ENCODE measurements at regions not wholly inside any gene's neighbourhood (a gene's known extent, or its start where the extent isn't known, plus 50 kb on each side); places are given as distances from the start of the nearest gene placed in this dataset.

DNA sequence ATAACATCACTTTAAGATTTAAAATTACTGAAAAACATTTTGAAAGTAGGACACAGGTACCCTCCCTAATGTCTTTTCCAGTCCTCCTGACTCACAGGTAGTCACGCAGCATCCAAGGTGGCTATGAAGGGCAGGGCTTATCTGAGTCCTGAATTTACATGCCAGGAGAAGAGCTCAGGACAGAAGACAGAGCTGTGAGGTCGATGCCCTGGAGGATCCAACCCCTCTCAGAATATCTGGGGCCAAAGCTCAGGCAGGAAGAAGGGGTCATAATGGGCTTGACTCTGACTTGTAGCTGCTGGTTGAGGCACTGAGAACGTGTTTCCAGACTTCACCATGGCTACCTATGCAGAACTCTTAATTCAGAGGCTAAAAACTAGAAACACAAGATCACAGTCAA lies 177.5 kb downstream of the AASDH start:
- DNase-seq (ENCODE audit: low read depth in 1 of 2, low spot score in 2 of 2): no peak
- TF ChIP-seq HDAC2 (IDR thresholded peaks at IDR 0.05; ENCODE audit: borderline replicate concordance in 1 of 2, low read depth in 2 of 2, low read length in 2 of 2) (no peak), SIN3A (conservative IDR thresholded peaks at IDR 0.05 in 1 of 2, IDR thresholded peaks at IDR 0.05 in 1 of 2; ENCODE audit: low read depth in 1 of 2, low read length in 2 of 2) (no peak), RFX5 (IDR thresholded peaks at IDR 0.05; ENCODE audit: borderline replicate concordance, low read depth, low read length) (no peak), RBBP5 (IDR thresholded peaks at IDR 0.05; ENCODE audit: borderline replicate concordance, low read depth, low read length) (no peak), TCF12 (IDR thresholded peaks at IDR 0.05; ENCODE audit: low read depth, low read length) (no peak), TAF7 (optimal IDR thresholded peaks at IDR 0.05; ENCODE audit: borderline replicate concordance, low read depth, low read length) (no peak), SIX5 (IDR thresholded peaks at IDR 0.05; ENCODE audit: low read depth, low read length) (no peak), ASH2L (IDR thresholded peaks at IDR 0.05; ENCODE audit: low read length) (no peak), KDM4A (IDR thresholded peaks at IDR 0.05; ENCODE audit: low read depth, low read length, severe bottlenecking) (no peak), ZNF274 (IDR thresholded peaks at IDR 0.05; ENCODE audit: borderline replicate concordance, extremely low read depth, low read length) (no peak), EGR1 (IDR thresholded peaks at IDR 0.05; ENCODE audit: borderline replicate concordance, low read depth, low read length) (no peak), TEAD4 (IDR thresholded peaks at IDR 0.05; ENCODE audit: low read depth, low read length) (no peak), CHD1 (IDR thresholded peaks at IDR 0.05; ENCODE audit: low read depth, low read length) (no peak)
- TF ChIP-seq, protein P1, sequence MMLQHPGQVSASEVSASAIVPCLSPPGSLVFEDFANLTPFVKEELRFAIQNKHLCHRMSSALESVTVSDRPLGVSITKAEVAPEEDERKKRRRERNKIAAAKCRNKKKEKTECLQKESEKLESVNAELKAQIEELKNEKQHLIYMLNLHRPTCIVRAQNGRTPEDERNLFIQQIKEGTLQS (IDR thresholded peaks at IDR 0.05; ENCODE audit: insufficient read depth, low read depth, low read length): no peak

More for the DNA sequence above, 177.5 kb downstream of the AASDH start:
- CTCF ChIA-PET (ENCODE audit: partially characterized antibody): interaction anchor here (0.8 to 1.3 kb wide), 3 partner anchors 55 to 157 kb away, joined by 3 read pairs; no protein-coding TSS in a partner anchor
- Histone ChIP-seq H2BK5ac (ENCODE audit: low read depth, low read length) (no peak overlapping the region), H3K27me3 (replicated peaks in 1 of 4; ENCODE audit: control insufficient read depth in 3 of 4, extremely low read depth in 1 of 4, insufficient read depth in 3 of 4, low read length in 3 of 4) (peaks cover 21 to 57% (median 42%) of the 10 kb centered on the region in 4 experiments), H3K36me3 (ENCODE audit: control insufficient read depth in 2 of 4, insufficient read depth in 4 of 4, low read length in 3 of 4) (peaks cover 0 to 4% (median 0%) of the 10 kb centered on the region in 4 experiments; a peak in 1 of 8 replicates), H3K4me3 (ENCODE audit: extremely low read depth in 1 of 4, insufficient read depth in 2 of 4, low read depth in 3 of 4, low read length in 4 of 4) (no peak overlapping the region), H2BK12ac (ENCODE audit: low read depth, low read length) (no peak overlapping the region), H3K27ac (ENCODE audit: low read depth, low read length) (no peak overlapping the region), H3K4me1 (replicated peaks in 1 of 4; ENCODE audit: control insufficient read depth in 3 of 4, insufficient read depth in 4 of 4, low read length in 3 of 4) (peaks cover 0 to 3% (median under 1%) of the 10 kb centered on the region in 4 experiments; a peak in 4 of 7 replicates), H3K23me2 (ENCODE audit: low read depth, low read length) (no peaks in the 10 kb centered on the region), H4K91ac (replicated peaks; ENCODE audit: insufficient read length, low read length) (no peak overlapping the region), H2BK120ac (replicated peaks; ENCODE audit: low read depth, low read length) (no peak overlapping the region), H2BK15ac (ENCODE audit: low read length) (no peak overlapping the region), H3K14ac (ENCODE audit: insufficient read length) (no peak overlapping the region), H4K5ac (ENCODE audit: insufficient read length, low read depth, low read length) (no peak overlapping the region), H4K8ac (ENCODE audit: extremely low read depth, insufficient read depth, low read length) (no peak overlapping the region), H3K9ac (replicated peaks in 1 of 4; ENCODE audit: extremely low read depth in 1 of 4, low read depth in 3 of 4, low read length in 3 of 4) (no peak overlapping the region), H3K79me1 (ENCODE audit: low read depth, low read length) (no peaks in the 10 kb centered on the region), H4K20me1 (replicated peaks in 1 of 2; ENCODE audit: control insufficient read depth in 1 of 2, insufficient read depth in 2 of 2, low read length in 2 of 2) (peaks cover 10 to 17% of the 10 kb centered on the region in 2 experiments), H3K18ac (ENCODE audit: extremely low read depth, low read length) (no peak overlapping the region), H3K4ac (replicated peaks; ENCODE audit: insufficient read length, low read depth, low read length) (no peak overlapping the region), H3K23ac (ENCODE audit: insufficient read length) (no peak overlapping the region), H3K56ac (replicated peaks; ENCODE audit: insufficient read length, low read depth, low read length) (no peak overlapping the region), H3K4me2 (ENCODE audit: insufficient read depth in 1 of 2, low read depth in 2 of 2, low read length in 2 of 2) (no peak overlapping the region), H2AFZ (ENCODE audit: low read length) (no peak overlapping the region), H3K9me3 (ENCODE audit: insufficient read depth in 2 of 2, low read depth in 1 of 2, low read length in 1 of 2) (no peaks in the 10 kb centered on the region), H3K79me2 (ENCODE audit: control insufficient read depth in 1 of 2, insufficient read depth in 2 of 2, low read length in 2 of 2) (no peaks in the 10 kb centered on the region), H2AK5ac (ENCODE audit: low read depth, low read length) (no peak overlapping the region), H2BK20ac (ENCODE audit: low read length) (no peak overlapping the region)
- FAIRE-seq: no peak
- WGBS, 2 experiments (ENCODE audit: extremely low coverage in 1 of 2, insufficient coverage in 1 of 2, insufficient read length in 1 of 2, insufficient replicate concordance in 2 of 2, low coverage in 1 of 2, low lambda C conversion rate in 2 of 2, missing lambda C conversion rate in 1 of 2): 38% methylated on average over 3 of the region's 3 CpGs; no CpG with 5 or more reads in 1 of the 2 experiments
- POLR2A ChIA-PET (ENCODE audit: partially characterized antibody): interaction anchor here (0.5 to 1.5 kb wide), 2 partner anchors 26 to 261 kb away, joined by 3 read pairs; partner anchors contain the start of gene CEP135
